ENCODE measurements at regions not wholly inside any gene's neighbourhood (a gene's known extent, or its start where the extent isn't known, plus 50 kb on each side); places are given as distances from the start of the nearest gene placed in this dataset.
"Not testable (repeated sequence)": the region's sequence is repeated elsewhere in the genome, so short reads cannot be mapped to it uniquely, and the experiment has no call there.

- DNase-seq, result no peak
Measured at GRCh38 chrX:786441-786881, 155.9 kb downstream of the SHOX start.

DNA sequence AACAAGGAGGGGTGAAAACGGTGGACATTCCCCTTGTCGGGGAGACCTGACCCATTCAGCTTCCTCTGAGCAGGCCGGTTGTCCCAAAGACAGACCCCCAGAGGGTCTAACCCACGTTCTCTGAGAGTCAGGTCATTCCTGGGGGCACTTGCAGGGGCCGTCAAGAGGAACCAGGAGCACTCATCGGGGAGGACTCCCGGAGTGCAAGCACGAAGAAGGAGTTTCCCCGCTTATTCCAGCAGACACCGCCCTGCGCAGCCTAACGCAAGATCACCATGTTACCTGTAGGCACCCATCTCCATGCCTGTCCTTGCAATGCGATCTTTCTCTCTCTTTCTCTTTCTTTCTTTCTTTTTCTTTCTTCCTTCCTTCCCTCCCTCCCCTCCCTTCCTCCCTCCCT is 154.2 kb downstream of the SHOX start:
- no peak for DNase-seq

GRCh38 chrX:781224-782204 is 150.9 kb downstream of the SHOX start:
- DNase-seq, result no peak

GRCh38 chrX:776529-777230 is 146.1 kb downstream of the SHOX start:
- DNase-seq, result no peak

- no peak for DNase-seq
Measured at GRCh38 chrX:776061-776460, 145.5 kb downstream of the SHOX start.

DNA sequence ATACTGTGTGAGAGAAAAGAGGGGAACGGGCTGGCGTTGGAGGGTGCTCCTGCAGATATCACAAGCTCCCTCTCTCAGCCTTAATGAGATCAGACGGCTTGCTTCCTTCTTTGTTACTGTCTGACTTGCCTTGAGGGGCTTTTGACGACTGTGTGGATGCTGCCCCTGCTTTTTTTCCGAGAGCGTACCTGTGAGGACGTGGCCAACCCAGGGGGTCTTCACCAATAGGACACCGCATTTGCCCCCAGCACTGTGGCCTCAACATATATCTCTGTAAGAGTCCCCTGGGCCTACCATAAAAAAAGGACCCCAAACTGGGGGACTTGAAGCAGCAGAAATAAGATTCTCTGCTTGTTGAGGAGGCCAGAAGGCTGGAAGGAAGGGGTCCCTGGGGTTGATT is 143.9 kb downstream of the SHOX start:
- no peak for DNase-seq

GRCh38 chrX:773292-774025 is 142.9 kb downstream of the SHOX start:
- DNase-seq, result no peak

DNA sequence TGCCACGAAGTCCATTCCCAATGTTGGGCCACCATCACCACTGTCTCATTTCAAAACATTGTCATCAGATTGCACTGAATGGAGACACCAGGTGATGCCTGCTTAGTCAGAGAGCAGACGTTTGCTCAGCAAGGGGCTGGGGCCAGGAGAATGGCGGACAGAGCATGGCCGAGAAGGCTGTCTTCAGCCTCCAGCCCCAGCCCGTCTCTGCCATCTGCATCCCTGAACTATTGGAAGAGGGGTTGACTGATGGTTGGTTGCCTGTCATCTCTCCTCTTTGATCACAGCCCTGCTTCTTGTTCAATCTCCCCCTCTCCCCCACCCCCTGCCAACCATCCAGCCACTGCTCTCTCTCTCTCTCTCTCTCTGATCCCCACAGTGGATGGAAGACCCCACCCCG is 140.9 kb downstream of the SHOX start:
- DNase-seq, result no peak

- DNase-seq, result no peak
Measured at GRCh38 chrX:769796-770195, 139.2 kb downstream of the SHOX start.

DNA sequence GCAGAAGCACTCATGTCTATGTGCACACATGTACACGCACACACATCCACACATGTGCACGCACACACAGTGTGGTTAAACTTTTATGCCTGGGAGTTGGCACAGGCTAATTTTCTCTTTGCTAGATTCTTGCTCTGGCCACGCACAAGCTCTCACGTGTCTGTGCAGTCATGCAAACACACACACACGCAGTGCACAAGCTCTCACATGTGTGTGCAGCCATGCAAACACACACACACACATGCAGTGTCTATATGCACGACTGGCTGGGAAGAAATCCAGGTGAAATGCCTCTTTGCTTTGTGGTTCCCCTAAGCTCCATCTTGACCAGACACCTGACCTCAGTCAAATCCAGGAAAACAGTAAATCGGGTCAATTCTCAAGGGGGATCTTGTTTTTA is 138.0 kb downstream of the SHOX start:
- no peak for DNase-seq

- DNase-seq, result no peak
Measured at GRCh38 chrX:758917-759316, 128.3 kb downstream of the SHOX start.

DNA sequence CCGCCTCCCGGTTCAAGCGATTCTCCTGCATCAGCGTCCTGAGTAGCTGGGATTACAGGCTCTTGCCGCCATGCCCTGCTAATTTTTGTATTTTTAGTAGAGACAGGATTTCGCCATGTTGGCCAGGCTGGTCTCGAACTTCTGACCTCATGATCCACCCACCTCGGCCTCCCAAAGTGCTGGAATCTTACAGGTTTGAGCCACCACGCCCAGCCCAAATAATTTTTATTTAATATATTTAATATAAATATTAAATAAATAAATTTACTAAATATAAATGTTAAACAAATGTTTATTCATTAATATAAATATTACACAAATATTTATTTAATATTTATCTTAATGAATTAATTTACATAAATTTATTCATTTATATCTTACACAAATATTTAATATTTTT is 120.2 kb downstream of the SHOX start:
- no peak for DNase-seq

- DNase-seq, result no peak
Measured at GRCh38 chrX:750263-750662, 119.7 kb downstream of the SHOX start.

DNA sequence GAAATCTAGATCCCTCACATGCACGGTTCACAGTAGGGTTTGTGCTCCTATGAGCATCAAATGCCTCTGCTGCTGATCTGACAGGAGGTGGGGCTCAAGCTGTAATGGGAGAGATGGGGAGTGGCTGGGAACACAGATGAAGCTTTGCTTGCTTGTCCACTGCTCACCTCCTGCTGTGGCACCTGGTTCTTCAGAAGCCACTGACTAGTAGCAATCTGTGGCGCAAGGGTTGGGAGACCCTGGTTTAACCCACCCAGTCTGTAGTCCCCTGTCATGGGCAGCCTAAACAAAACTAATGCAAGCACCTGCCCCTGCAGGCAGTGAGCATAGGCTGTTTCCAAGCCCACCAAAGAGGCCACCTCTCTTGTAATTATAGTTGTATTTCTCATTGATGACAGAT is 116.6 kb downstream of the SHOX start:
- DNase-seq, result no peak

DNA sequence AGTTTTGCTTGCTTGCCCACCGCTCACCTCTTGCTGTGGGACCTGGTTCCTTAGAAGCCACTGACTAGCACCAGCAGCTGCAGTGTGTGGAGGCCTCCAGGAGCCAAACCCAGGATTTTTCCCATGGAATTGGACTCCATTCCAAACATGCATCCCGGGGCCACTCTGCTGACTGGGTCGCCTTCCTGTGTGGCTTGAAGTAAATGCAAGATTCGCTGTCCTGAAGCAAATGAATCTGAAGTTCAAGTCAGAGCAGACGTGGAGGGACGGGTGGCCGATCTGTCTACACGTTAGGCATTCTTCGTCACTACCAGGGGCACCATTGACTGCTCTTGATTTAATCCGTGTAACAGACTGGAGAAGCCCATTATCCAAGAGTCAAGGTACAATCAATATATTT is 109.0 kb downstream of the SHOX start:
- no peak for DNase-seq

DNA sequence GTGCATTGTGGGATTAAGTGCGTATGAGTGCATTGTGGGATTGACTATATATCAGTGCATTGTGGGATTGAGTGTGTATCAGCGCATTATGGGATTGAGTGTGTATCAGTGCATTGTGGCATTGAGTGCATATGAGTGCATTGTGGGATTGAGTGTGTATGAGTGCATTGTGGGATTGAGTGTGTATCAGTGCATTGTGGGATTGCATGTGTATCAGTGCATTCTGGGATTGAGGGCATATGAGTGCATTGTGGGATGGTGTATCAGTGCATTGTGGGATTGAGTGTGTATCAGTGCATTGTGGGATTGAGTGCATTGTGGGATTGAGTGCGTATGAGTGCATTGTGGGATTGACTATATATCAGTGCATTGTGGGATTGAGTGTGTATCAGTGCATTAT is 106.4 kb downstream of the SHOX start:
- not testable (repeated sequence) for DNase-seq

GRCh38 chrX:734362-734761 is 103.8 kb downstream of the SHOX start:
- no peak for DNase-seq

- no peak for DNase-seq
Measured at GRCh38 chrX:733961-734360, 103.4 kb downstream of the SHOX start.

DNA sequence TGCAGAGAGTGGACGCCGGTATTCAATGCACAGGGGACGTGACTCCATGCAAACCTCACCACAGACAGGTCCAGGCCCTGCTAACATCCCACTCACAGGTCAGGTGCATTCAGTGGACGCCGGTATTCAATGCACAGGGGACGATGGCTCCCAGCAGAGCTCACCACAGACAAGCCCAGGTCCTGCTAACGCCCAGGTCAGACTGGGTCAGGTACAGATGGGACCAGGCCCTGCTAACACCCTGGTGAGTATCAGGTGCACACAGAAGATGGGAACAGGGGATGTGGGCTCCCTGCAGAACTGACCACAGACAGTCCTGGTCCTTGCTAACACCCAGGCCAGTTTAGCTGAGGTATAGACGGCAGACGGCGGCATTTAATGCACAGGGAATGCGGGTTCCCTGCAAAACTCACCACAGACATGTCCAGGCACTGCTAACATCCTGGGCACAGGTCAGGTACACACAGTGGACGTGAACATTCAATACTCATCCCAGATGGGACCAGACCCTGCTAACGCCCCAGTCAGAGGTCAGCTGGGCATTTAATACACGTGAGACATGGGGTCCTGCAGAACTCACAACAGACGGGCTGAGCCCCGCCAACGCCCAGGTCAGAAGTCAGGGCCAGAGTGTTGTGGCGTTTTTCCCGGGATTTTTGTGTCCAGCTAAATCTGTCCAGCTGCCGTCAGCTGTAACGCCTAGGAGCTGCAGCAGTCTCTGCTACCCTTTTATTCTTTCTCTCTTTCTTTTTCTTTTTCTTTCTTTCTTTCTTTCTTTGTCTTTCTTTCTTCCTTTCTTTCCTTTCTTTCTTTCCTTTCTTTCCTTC is 99.2 kb downstream of the SHOX start:
- no peak for DNase-seq

DNA sequence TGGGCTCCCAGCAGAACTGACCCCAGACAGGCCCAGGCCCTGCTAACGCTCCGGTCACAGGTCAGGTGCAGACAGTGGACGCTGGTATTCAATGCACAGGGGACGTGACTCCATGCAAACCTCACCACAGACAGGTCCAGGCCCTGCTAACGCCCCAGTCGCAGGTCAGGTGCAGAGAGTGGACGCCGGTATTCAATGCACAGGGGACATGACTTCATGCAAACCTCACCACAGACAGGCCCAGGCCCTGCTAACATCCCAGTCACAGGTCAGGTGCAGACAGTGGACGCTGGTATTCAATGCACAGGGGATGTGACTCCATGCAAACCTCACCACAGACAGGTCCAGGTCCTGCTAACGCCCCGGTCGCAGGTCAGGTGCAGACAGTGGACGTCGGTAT is 98.5 kb downstream of the SHOX start:
- not testable (repeated sequence) for DNase-seq

GRCh38 chrX:728639-729038 is 98.0 kb downstream of the SHOX start:
- not testable (repeated sequence) for DNase-seq
